H7 (cell line): ENCODE measurements at regions not wholly inside any gene's neighbourhood (a gene's known extent, or its start where the extent isn't known, plus 50 kb on each side); places are given as distances from the start of the nearest gene placed in this dataset.
"Not testable (repeated sequence)": the region's sequence is repeated elsewhere in the genome, so short reads cannot be mapped to it uniquely, and the experiment has no call there.

ENCODE experiments used
- DNase-seq: peaks from one replicate; pipeline ENCODE4 v3.0.0; 2012
- H3K27me3 ChIP-seq: 2 replicates; pipeline ENCODE4 v1.6.0; 2011; ENCODE audit warnings: mild to moderate bottlenecking, low read length; ENCODE audit not compliant: control insufficient read depth, insufficient read depth
- H3K36me3 ChIP-seq: replicated peaks from 2 replicates; pipeline ENCODE4 v1.5.1; 2011; ENCODE audit warnings: low read length; ENCODE audit not compliant: control insufficient read depth, insufficient read depth
- H3K4me3 ChIP-seq: 2 replicates; pipeline ENCODE4 v1.5.1; 2011; ENCODE audit warnings: low read depth, mild to moderate bottlenecking, control low read depth, low read length, moderate library complexity; ENCODE audit not compliant: insufficient read depth

DNA sequence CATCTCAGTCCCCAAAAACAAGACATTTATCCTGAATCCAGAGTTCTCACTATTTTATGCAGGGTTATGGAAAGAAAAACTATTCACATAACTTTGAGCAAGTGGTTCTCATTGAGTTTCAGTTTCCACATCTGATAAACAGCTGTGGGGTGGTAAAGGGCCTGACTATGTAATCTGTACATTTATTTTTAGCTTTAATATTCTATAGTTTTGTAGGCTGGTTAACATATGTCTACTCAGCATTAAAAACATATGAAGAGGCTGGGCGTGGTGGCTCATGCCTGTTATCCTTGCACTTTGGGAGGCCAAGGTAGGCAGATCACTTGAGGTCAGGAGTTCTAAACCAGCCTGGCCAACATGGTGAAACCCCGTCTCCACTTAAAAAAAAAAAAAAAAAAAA is 301.5 kb upstream of the CCNG1 start:
- Histone ChIP-seq H3K27me3 (no peaks in the 10 kb centered on the region), H3K36me3 (no peaks in the 10 kb centered on the region)
- DNase-seq = no peak

DNA sequence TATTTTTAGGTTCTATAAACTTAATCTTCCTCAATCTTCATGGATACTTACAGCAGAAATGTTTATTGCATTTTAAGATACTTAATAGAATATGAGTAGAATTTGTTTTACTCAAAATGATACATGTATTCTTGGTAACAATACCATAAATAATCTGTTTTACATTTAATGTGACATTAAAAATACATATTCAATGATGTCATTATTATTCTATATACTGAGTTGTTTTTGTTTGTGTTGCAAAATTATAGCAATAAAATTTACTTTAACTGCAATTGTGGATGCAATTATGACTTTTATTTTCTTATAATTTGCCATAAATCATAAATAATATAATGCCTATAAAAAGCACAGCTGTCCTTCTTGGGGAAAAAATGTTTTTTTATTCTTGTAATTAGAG is 275.9 kb upstream of the CCNG1 start:
- DNase-seq = no peak
- Histone ChIP-seq H3K27me3 (no peaks in the 10 kb centered on the region), H3K4me3 (no peak overlapping the region), H3K36me3 (no peaks in the 10 kb centered on the region)

More for the DNA sequence above, 301.5 kb upstream of the CCNG1 start:
- no peak overlapping the region for H3K4me3 ChIP-seq

- no peaks in the 10 kb centered on the region for H3K36me3 ChIP-seq
Measured at GRCh38 chr5:163162645-163163044, 274.8 kb upstream of the CCNG1 start.

DNA sequence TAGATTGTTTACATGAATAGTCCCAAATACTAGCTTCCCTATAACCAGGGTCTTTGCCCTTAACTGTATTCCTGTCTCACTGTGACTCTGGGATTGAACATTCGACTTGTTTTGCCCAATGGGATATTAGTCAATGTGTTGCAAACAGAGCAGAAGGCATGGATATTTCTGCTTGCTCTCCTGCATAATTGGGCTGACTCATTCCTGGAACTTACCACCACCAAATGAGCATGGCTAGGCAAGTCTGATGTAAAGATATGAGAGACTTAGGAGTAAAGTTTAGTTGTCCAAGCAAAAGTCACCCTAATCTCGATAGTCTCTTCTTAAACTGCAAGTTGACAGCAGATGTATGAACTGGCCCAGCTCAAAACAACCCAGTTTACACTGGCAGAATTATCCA is 273.5 kb upstream of the CCNG1 start:
- Histone ChIP-seq H3K4me3 (no peak overlapping the region), H3K36me3 (no peaks in the 10 kb centered on the region), H3K27me3 (no peaks in the 10 kb centered on the region)
- DNase-seq = no peak

More at GRCh38 chr5:163162645-163163044, 274.8 kb upstream of the CCNG1 start:
- Histone ChIP-seq H3K4me3 (no peak overlapping the region), H3K27me3 (no peaks in the 10 kb centered on the region)
- DNase-seq = no peak

DNA sequence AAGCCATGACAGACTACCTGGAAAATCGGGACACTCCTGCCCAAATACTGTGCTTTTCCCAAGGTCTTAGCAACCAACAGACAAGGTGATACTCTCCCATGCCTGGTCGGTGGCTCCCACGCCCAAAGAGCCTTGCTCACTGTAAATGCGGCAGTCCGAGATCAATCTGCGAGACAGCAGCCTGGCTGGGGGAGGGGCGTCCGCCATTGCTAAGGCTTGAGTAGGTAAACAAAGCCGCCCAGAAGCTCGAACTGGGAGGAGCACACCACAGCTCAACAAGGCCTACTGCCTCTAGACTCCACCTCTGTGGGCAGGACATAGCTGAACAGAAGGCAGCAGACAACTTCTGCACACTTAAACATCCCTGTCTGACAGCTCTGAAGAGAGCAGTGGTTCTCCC is 272.1 kb upstream of the CCNG1 start:
- H3K4me3 ChIP-seq = no peak overlapping the region
- H3K27me3 ChIP-seq = no peaks in the 10 kb centered on the region
- no peaks in the 10 kb centered on the region for H3K36me3 ChIP-seq
- no peak for DNase-seq

DNA sequence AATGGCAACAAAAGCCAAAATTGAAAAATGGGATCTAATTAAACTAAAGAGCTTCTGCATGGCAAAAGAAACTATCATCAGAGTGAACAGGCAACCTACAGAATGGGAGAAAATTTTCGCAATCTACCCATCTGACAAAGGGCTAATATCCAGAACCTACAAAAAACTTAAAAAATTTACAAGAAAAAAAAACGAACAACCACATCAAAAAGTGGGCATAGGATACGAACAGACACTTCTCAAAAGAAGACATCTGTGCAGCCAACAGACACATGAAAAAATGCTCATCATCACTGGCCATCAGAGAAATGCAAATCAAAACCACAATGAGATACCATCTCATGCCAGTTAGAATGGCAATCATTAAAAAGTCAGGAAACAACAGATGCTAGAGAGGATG is 267.2 kb upstream of the CCNG1 start:
- not testable (repeated sequence) for H3K27me3 ChIP-seq, H3K36me3 ChIP-seq, DNase-seq, H3K4me3 ChIP-seq

GRCh38 chr5:163172540-163173338 is 264.7 kb upstream of the CCNG1 start:
- DNase-seq = no peak
- Histone ChIP-seq H3K4me3 (no peak overlapping the region), H3K27me3 (no peaks in the 10 kb centered on the region), H3K36me3 (no peaks in the 10 kb centered on the region)

- no peaks in the 10 kb centered on the region for H3K36me3 ChIP-seq
- H3K27me3 ChIP-seq = no peaks in the 10 kb centered on the region
- no peak overlapping the region for H3K4me3 ChIP-seq
- no peak for DNase-seq
Measured at GRCh38 chr5:163177971-163178370, 259.4 kb upstream of the CCNG1 start.

GRCh38 chr5:163185315-163185714 is 252.1 kb upstream of the CCNG1 start:
- H3K4me3 ChIP-seq = no peak overlapping the region
- DNase-seq = no peak
- no peaks in the 10 kb centered on the region for H3K36me3 ChIP-seq
- H3K27me3 ChIP-seq = no peaks in the 10 kb centered on the region

GRCh38 chr5:163189023-163189553 is 248.3 kb upstream of the CCNG1 start:
- H3K4me3 ChIP-seq = no peak overlapping the region
- no peaks in the 10 kb centered on the region for H3K36me3 ChIP-seq
- no peak for DNase-seq
- H3K27me3 ChIP-seq = no peaks in the 10 kb centered on the region; the same call in 1 of the 2 replicates

GRCh38 chr5:163190283-163190682 is 247.1 kb upstream of the CCNG1 start:
- Histone ChIP-seq H3K36me3 (no peaks in the 10 kb centered on the region), H3K27me3 (no peaks in the 10 kb centered on the region; the same call in 1 of the 2 replicates), H3K4me3 (no peak overlapping the region)
- DNase-seq = no peak

GRCh38 chr5:163190784-163191183 is 246.6 kb upstream of the CCNG1 start:
- no peaks in the 10 kb centered on the region; the same call in 1 of the 2 replicates for H3K27me3 ChIP-seq
- no peak for DNase-seq
- no peak overlapping the region for H3K4me3 ChIP-seq
- no peaks in the 10 kb centered on the region for H3K36me3 ChIP-seq

- Histone ChIP-seq H3K27me3 (no peaks in the 10 kb centered on the region; the same call in 1 of the 2 replicates), H3K4me3 (no peak overlapping the region), H3K36me3 (no peaks in the 10 kb centered on the region)
- DNase-seq = no peak
Measured at GRCh38 chr5:163193886-163194285, 243.5 kb upstream of the CCNG1 start.

GRCh38 chr5:163205645-163206044 is 231.8 kb upstream of the CCNG1 start:
- Histone ChIP-seq H3K36me3 (no peaks in the 10 kb centered on the region), H3K4me3 (no peak overlapping the region), H3K27me3 (no peaks in the 10 kb centered on the region)
- DNase-seq = no peak

DNA sequence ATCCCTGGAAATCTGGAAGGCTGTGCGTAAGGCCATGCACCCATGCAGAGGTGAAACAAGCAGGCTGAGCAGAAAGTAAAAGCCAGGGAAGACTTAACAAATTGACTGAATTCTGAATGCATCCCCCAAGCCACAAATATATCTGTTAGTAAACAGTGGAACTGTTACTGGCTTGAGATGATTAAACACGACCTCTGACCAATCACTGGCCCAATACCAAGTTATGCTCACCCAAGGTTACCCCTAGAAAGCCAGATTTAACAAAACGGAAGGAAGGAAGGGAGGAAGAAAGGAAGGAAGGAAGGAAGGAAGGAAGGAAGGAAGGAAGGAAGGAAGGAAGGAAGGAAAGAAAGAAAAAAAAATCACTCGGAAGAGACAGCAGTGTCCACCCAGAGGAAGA is 215.8 kb upstream of the CCNG1 start:
- Histone ChIP-seq H3K27me3 (no peaks in the 10 kb centered on the region), H3K36me3 (no peaks in the 10 kb centered on the region), H3K4me3 (no peak overlapping the region)
- no peak for DNase-seq
